ENCODE measurements at regions not wholly inside any gene's neighbourhood (a gene's known extent, or its start where the extent isn't known, plus 50 kb on each side); places are given as distances from the start of the nearest gene placed in this dataset.

DNA sequence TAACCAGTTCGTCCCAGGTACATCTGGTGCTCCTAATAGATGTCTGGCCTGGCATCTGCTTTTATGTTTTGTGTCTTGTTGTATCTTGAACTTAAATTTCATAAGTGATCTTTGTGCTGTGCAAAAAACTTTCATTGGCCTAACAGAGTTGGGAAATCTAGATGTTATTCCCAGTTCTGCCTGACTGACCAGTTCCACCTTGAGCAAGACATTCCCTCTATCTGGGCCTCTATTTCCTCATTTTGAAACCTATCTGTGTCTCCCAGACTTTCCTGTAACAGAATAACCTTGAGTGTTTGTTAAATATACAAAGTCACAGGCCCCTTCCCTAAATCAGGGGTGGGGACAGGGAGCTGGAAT lies 56.6 kb upstream of the EPCAM start:
- TF ChIP-seq, protein P1, sequence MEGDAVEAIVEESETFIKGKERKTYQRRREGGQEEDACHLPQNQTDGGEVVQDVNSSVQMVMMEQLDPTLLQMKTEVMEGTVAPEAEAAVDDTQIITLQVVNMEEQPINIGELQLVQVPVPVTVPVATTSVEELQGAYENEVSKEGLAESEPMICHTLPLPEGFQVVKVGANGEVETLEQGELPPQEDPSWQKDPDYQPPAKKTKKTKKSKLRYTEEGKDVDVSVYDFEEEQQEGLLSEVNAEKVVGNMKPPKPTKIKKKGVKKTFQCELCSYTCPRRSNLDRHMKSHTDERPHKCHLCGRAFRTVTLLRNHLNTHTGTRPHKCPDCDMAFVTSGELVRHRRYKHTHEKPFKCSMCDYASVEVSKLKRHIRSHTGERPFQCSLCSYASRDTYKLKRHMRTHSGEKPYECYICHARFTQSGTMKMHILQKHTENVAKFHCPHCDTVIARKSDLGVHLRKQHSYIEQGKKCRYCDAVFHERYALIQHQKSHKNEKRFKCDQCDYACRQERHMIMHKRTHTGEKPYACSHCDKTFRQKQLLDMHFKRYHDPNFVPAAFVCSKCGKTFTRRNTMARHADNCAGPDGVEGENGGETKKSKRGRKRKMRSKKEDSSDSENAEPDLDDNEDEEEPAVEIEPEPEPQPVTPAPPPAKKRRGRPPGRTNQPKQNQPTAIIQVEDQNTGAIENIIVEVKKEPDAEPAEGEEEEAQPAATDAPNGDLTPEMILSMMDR (IDR thresholded peaks at IDR 0.05), result no peak
- no peak for TF ChIP-seq POLR2A (IDR thresholded peaks at IDR 0.05)
- TF ChIP-seq EP300 (IDR thresholded peaks at IDR 0.05), result no peak
